Mesenchymal stem cell (in vitro differentiated cells and primary cell): ENCODE measurements at regions not wholly inside any gene's neighbourhood (a gene's known extent, or its start where the extent isn't known, plus 50 kb on each side); places are given as distances from the start of the nearest gene placed in this dataset.

ENCODE experiments used
- DNase-seq: peaks from one replicate; pipeline ENCODE4 v3.0.0-alpha.2; 2013
- H2AFZ ChIP-seq: one replicate; pipeline ENCODE4 v1.6.1; 2013; ENCODE audit warnings: low read depth, mild to moderate bottlenecking, control low read depth, inconsistent platforms, low read length, moderate library complexity
- H2AK5ac ChIP-seq: 2 replicates; pipeline ENCODE4 v1.6.1; 2013; ENCODE audit warnings: low read length, moderate library complexity, mild to moderate bottlenecking, inconsistent platforms; ENCODE audit not compliant: severe bottlenecking
- H2BK120ac ChIP-seq: one replicate; pipeline ENCODE4 v1.6.1; 2013; ENCODE audit warnings: low read depth, mild to moderate bottlenecking, inconsistent platforms, low read length, moderate library complexity
- H2BK12ac ChIP-seq, 2 experiments: one replicate each; pipeline ENCODE4 v1.6.1; 2013; ENCODE audit warnings: inconsistent platforms in 2 of 2, low read length in 2 of 2, mild to moderate bottlenecking in 2 of 2, moderate library complexity in 2 of 2, control low read depth in 1 of 2
- H2BK15ac ChIP-seq: one replicate; pipeline ENCODE4 v1.6.1; 2013; ENCODE audit warnings: mild to moderate bottlenecking, low read depth, inconsistent platforms; ENCODE audit not compliant: poor library complexity, severe bottlenecking
- H2BK5ac ChIP-seq: 2 replicates; pipeline ENCODE4 v1.6.1; 2013; ENCODE audit warnings: low read depth, mild to moderate bottlenecking, low read length, control low read depth, inconsistent platforms; ENCODE audit not compliant: poor library complexity, severe bottlenecking
- H3K14ac ChIP-seq, 2 experiments: one replicate each; pipeline ENCODE4 v1.6.1; 2013; ENCODE audit warnings: inconsistent platforms in 2 of 2, low read length in 2 of 2, control low read depth in 1 of 2, mild to moderate bottlenecking in 1 of 2, moderate library complexity in 1 of 2
- H3K18ac ChIP-seq, 2 experiments: one replicate each; pipeline ENCODE4 v1.6.1; 2013; ENCODE audit warnings: inconsistent platforms in 2 of 2, low read length in 2 of 2, control low read depth in 1 of 2, low read depth in 1 of 2, mild to moderate bottlenecking in 1 of 2
- H3K23ac ChIP-seq, 2 experiments: one replicate each; pipeline ENCODE4 v1.6.1; 2013; ENCODE audit warnings: inconsistent platforms in 2 of 2, low read length in 2 of 2, mild to moderate bottlenecking in 2 of 2, moderate library complexity in 2 of 2, control low read depth in 1 of 2
- H3K27ac ChIP-seq: 2 replicates; pipeline ENCODE4 v1.5.1; 2013; ENCODE audit warnings: mild to moderate bottlenecking, moderate library complexity, low read length, control low read depth, inconsistent platforms; ENCODE audit not compliant: poor library complexity, severe bottlenecking
- H3K27me3 ChIP-seq, 2 experiments: 2 replicates each; pipeline versions ENCODE4 v1.6.1 to v1.7.0; 2013; ENCODE audit warnings: low read length in 2 of 2, mild to moderate bottlenecking in 2 of 2, moderate library complexity in 2 of 2, control low read depth in 1 of 2, inconsistent platforms in 1 of 2; ENCODE audit not compliant: control insufficient read depth in 1 of 2, insufficient read depth in 1 of 2
- H3K36me3 ChIP-seq, 2 experiments: 2 replicates each; pipeline versions ENCODE4 v1.6.1 to v1.7.0; 2013; ENCODE audit warnings: low read length in 2 of 2, control low read depth in 1 of 2, inconsistent platforms in 1 of 2, low read depth in 1 of 2, mild to moderate bottlenecking in 1 of 2; ENCODE audit not compliant: insufficient read depth in 2 of 2, control insufficient read depth in 1 of 2
- H3K4ac ChIP-seq, 2 experiments: one replicate each; pipeline ENCODE4 v1.6.1; 2013; ENCODE audit warnings: inconsistent platforms in 2 of 2, low read length in 2 of 2, mild to moderate bottlenecking in 2 of 2, moderate library complexity in 2 of 2, control low read depth in 1 of 2, low read depth in 1 of 2
- H3K4me1 ChIP-seq: 2 replicates; pipeline ENCODE4 v1.6.1; 2013; ENCODE audit warnings: low read depth, low read length, control low read depth; ENCODE audit not compliant: control insufficient read depth, insufficient read depth
- H3K4me2 ChIP-seq: 2 replicates; pipeline ENCODE4 v1.6.1; 2013; ENCODE audit warnings: low read length, mild to moderate bottlenecking, inconsistent platforms; ENCODE audit not compliant: poor library complexity, severe bottlenecking
- H3K4me3 ChIP-seq, 2 experiments: 2 replicates each; pipeline versions ENCODE4 v1.5.1 to v1.7.0; 2013; ENCODE audit warnings: low read length in 2 of 2, mild to moderate bottlenecking in 2 of 2, control low read depth in 1 of 2, low read depth in 1 of 2; ENCODE audit not compliant: insufficient read depth in 1 of 2
- H3K79me1 ChIP-seq: replicated peaks from 2 replicates; pipeline ENCODE4 v1.6.1; 2013; ENCODE audit warnings: mild to moderate bottlenecking, control low read depth, low read length, inconsistent platforms; ENCODE audit not compliant: poor library complexity, severe bottlenecking
- H3K9ac ChIP-seq: 2 replicates; pipeline ENCODE4 v1.7.0; 2013; ENCODE audit warnings: mild to moderate bottlenecking, low read length, moderate library complexity
- H3K9me3 ChIP-seq: 2 replicates; pipeline ENCODE4 v1.7.0; 2013; ENCODE audit warnings: mild to moderate bottlenecking, low read length; ENCODE audit not compliant: control insufficient read depth
- H4K8ac ChIP-seq: one replicate; pipeline ENCODE4 v1.6.1; 2013; ENCODE audit warnings: inconsistent platforms, mild to moderate bottlenecking, low read length, moderate library complexity
- H4K91ac ChIP-seq: one replicate; pipeline ENCODE4 v1.6.1; 2013; ENCODE audit warnings: mild to moderate bottlenecking, low read length, inconsistent platforms
- WGBS: methylation state at CpG from one replicate; pipeline ENCODE4 v1.1.7; 2013; ENCODE audit warnings: mixed read lengths; 5-methylcytosine and 5-hydroxymethylcytosine counted together

DNA sequence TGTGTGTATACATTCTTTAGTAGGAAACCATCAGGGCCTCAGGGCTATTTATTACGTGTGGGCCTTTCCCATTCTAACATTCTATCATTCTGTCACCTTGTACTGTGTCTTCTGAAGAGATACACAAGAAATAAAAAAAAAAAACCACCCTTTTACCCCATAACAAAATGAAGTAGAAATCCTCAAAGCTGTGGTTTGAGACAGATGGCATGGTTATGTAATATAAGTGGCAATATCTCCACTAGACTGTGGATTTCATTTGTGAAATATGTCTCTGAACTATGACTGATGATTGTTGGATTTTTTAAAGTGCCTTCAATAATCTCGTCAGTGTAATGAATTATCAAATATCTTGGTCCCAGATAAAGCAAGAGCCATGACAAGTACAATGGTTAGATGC lies 150.0 kb upstream of the BLID start:
- 61% methylated on average over 2 of the region's 2 CpGs for whole genome bisulfite sequencing
- DNase-seq = no peak
- no peak overlapping the region for H3K4ac ChIP-seq

DNA sequence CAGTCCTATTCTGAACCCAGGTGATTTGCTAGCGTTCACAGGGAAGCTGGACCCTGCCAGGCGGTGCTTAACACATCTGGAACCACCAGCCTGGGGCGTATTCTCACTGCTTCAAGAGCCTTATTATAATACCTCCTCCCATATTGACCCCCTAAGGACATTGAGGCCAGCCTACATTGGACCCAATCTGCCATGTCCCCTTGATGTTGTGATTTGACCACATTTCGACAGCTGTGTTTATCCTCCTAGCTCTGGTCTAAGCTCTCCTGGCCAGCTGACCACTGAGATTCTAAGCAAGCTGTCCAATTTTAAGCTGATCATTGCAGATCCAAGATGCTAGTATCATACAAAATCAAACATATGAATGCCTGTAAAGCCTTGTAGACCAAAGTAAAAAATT lies 148.1 kb upstream of the BLID start:
- H3K9me3 ChIP-seq = no peaks in the 10 kb centered on the region
- no peak overlapping the region for H3K18ac ChIP-seq
- no peak overlapping the region for H2BK120ac ChIP-seq
- no peak overlapping the region for H3K9ac ChIP-seq
- no peaks in the 10 kb centered on the region for H3K79me1 ChIP-seq
- no peak overlapping the region for H3K23ac ChIP-seq
- 93% methylated on average over 4 of the region's 4 CpGs for WGBS
- no peak overlapping the region for H3K27ac ChIP-seq
- H3K27me3 ChIP-seq = peaks cover 4 to 5% of the 10 kb centered on the region in 2 experiments
- H3K4ac ChIP-seq = no peak overlapping the region
- H3K4me2 ChIP-seq = no peak overlapping the region
- H2AFZ ChIP-seq = no peak overlapping the region
- no peak overlapping the region for H2BK5ac ChIP-seq
- no peaks in the 10 kb centered on the region for H3K36me3 ChIP-seq
- no peaks in the 10 kb centered on the region for H3K4me1 ChIP-seq
- no peak for DNase-seq
- no peak overlapping the region for H4K8ac ChIP-seq
- H4K91ac ChIP-seq = no peak overlapping the region
- no peak overlapping the region for H3K4me3 ChIP-seq
- no peak overlapping the region for H2BK12ac ChIP-seq
- no peak overlapping the region for H3K14ac ChIP-seq
- no peak overlapping the region for H2BK15ac ChIP-seq
- H2AK5ac ChIP-seq = no peak overlapping the region

More for the DNA sequence above, 150.0 kb upstream of the BLID start:
- Histone ChIP-seq H2BK12ac (no peak overlapping the region), H4K91ac (no peak overlapping the region), H2BK5ac (no peak overlapping the region), H2BK120ac (no peak overlapping the region), H3K23ac (no peak overlapping the region), H3K36me3 (no peaks in the 10 kb centered on the region), H2BK15ac (no peak overlapping the region), H3K4me1 (no peaks in the 10 kb centered on the region), H3K18ac (no peak overlapping the region), H2AFZ (no peak overlapping the region), H3K9me3 (no peaks in the 10 kb centered on the region), H3K14ac (no peak overlapping the region), H2AK5ac (no peak overlapping the region), H3K4me2 (no peak overlapping the region), H3K27me3 (peaks cover 1 to 5% of the 10 kb centered on the region in 2 experiments), H3K4me3 (no peak overlapping the region), H3K79me1 (no peaks in the 10 kb centered on the region), H3K9ac (no peak overlapping the region), H3K27ac (no peak overlapping the region), H4K8ac (no peak overlapping the region)

DNA sequence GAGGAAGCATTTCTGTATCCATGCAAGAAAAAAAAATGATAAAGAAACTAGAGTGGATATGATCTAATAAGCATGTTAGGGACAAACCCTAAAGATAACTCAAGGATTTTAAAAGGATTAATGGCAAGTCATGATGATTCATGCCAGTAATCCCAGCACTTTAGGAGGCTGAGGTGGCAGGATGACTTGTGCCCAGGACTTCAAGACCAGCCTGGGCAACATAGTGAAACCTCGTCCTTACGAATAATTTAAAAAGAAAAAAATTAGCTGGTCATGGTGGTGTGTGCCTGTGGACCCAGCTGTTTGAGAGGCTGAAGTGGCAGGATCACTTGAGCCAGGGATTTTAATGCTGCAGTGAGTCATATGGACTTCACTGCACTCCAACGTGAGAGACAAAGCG lies 145.5 kb upstream of the BLID start:
- peak; percentile 2 for DNase-seq
- H3K18ac ChIP-seq = no peak overlapping the region
- no peak overlapping the region for H3K14ac ChIP-seq

DNA sequence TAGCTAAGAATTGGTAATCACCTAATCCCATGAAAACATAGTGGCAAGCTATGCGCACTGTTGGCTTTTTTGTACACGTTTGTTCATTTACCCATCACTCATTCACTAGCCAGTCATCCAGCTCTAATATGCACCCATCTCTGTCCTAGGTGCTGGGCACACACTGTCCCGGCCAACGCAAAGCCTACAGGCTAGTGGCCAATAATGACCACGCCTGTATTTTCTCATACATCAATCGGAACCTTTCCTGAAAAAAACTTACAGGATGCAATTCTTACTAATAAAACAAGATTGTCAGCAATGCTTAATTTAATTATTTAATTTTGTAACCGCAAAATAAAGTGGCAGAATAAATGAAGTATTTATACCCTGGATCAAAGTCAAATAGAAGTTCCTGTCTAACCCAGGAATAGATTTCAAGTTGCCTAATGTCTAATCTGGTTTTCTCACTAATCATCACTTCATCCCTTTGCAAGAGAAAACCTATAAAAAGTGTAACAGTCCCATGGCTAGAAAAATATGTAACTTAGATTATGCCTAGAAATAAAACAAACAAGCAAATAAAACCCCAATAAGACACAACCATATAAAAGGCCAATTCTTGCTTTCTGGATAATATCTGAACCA lies 143.3 kb upstream of the BLID start:
- WGBS = 98% methylated on average over 5 of the region's 7 CpGs
- H3K9me3 ChIP-seq = no peaks in the 10 kb centered on the region
- H3K14ac ChIP-seq = no peak overlapping the region
- no peak overlapping the region for H3K18ac ChIP-seq
- H3K36me3 ChIP-seq = no peaks in the 10 kb centered on the region
- no peaks in the 10 kb centered on the region for H3K79me1 ChIP-seq
- H3K27me3 ChIP-seq = peaks cover 4 to 8% of the 10 kb centered on the region in 2 experiments
- no peak overlapping the region for H2BK12ac ChIP-seq
- H2BK120ac ChIP-seq = no peak overlapping the region
- H3K4me2 ChIP-seq = no peak overlapping the region
- H3K4ac ChIP-seq = no peak overlapping the region
- H4K91ac ChIP-seq = no peak overlapping the region
- no peak overlapping the region for H3K23ac ChIP-seq
- H4K8ac ChIP-seq = no peak overlapping the region
- no peaks in the 10 kb centered on the region for H3K4me1 ChIP-seq
- no peak overlapping the region for H2AK5ac ChIP-seq
- no peak overlapping the region for H3K27ac ChIP-seq
- H2BK15ac ChIP-seq = no peak overlapping the region
- DNase-seq = no peak
- no peak overlapping the region for H2AFZ ChIP-seq
- H3K9ac ChIP-seq = no peak overlapping the region
- H3K4me3 ChIP-seq = no peak overlapping the region
- H2BK5ac ChIP-seq = no peak overlapping the region

More for the DNA sequence above, 145.5 kb upstream of the BLID start:
- Histone ChIP-seq H2BK15ac (no peak overlapping the region), H4K91ac (no peak overlapping the region), H3K23ac (no peak overlapping the region), H3K4me3 (no peak overlapping the region), H3K9me3 (no peaks in the 10 kb centered on the region), H2BK5ac (no peak overlapping the region), H3K36me3 (no peaks in the 10 kb centered on the region), H2AFZ (no peak overlapping the region), H3K4ac (no peak overlapping the region), H3K27ac (no peak overlapping the region), H3K79me1 (no peaks in the 10 kb centered on the region), H2BK120ac (no peak overlapping the region), H3K4me2 (no peak overlapping the region), H3K27me3 (peaks cover 0 to 4% of the 10 kb centered on the region in 2 experiments), H2AK5ac (no peak overlapping the region), H3K9ac (no peak overlapping the region), H2BK12ac (no peak overlapping the region), H4K8ac (no peak overlapping the region), H3K4me1 (no peaks in the 10 kb centered on the region)
- WGBS = 73% methylated on average over 2 of the region's 4 CpGs
